ENCODE measurements at regions not wholly inside any gene's neighbourhood (a gene's known extent, or its start where the extent isn't known, plus 50 kb on each side); places are given as distances from the start of the nearest gene placed in this dataset.

GRCh38 chr1:229762891-229763290, 136.8 kb downstream of the URB2 start:
- DNase-seq, result no peak

GRCh38 chr1:229768232-229768631, 142.2 kb downstream of the URB2 start:
- DNase-seq, result no peak

- DNase-seq, result no peak
Measured at GRCh38 chr1:229769006-229769405, 143.0 kb downstream of the URB2 start.

- no peak for DNase-seq
Measured at GRCh38 chr1:229769809-229770208, 143.8 kb downstream of the URB2 start.

- no peak for DNase-seq
Measured at GRCh38 chr1:229778794-229779193, 152.7 kb downstream of the URB2 start.

GRCh38 chr1:229781453-229781852, 155.4 kb downstream of the URB2 start:
- no peak for DNase-seq

- DNase-seq, result no peak
Measured at GRCh38 chr1:229782469-229782868, 156.4 kb downstream of the URB2 start.

GRCh38 chr1:229784834-229785233, 158.8 kb downstream of the URB2 start:
- DNase-seq, result no peak

GRCh38 chr1:229786974-229787610, 161.0 kb downstream of the URB2 start:
- no peak for DNase-seq

GRCh38 chr1:229788004-229788403, 162.0 kb downstream of the URB2 start:
- no peak for DNase-seq

GRCh38 chr1:229792012-229792975, 166.2 kb downstream of the URB2 start:
- no peak for DNase-seq

- no peak for DNase-seq
Measured at GRCh38 chr1:229793488-229793887, 167.4 kb downstream of the URB2 start.

GRCh38 chr1:229798558-229798957, 172.5 kb downstream of the URB2 start:
- DNase-seq, result no peak

GRCh38 chr1:229803626-229804217, 177.7 kb downstream of the URB2 start:
- no peak for DNase-seq

- DNase-seq, result no peak
Measured at GRCh38 chr1:229808272-229808671, 182.2 kb downstream of the URB2 start.

- DNase-seq, result no peak
Measured at GRCh38 chr1:229810140-229810539, 184.1 kb downstream of the URB2 start.

GRCh38 chr1:229810961-229811360, 184.9 kb downstream of the URB2 start:
- no peak for DNase-seq

GRCh38 chr1:229812148-229812547, 186.1 kb downstream of the URB2 start:
- DNase-seq, result no peak

- no peak for DNase-seq
Measured at GRCh38 chr1:229812693-229813092, 186.6 kb downstream of the URB2 start.

- DNase-seq, result no peak
Measured at GRCh38 chr1:229815076-229815475, 189.0 kb downstream of the URB2 start.

GRCh38 chr1:229815961-229816360, 189.9 kb downstream of the URB2 start:
- no peak for DNase-seq

- no peak for DNase-seq
Measured at GRCh38 chr1:229817936-229818335, 191.9 kb downstream of the URB2 start.

GRCh38 chr1:229819091-229819490, 193.0 kb downstream of the URB2 start:
- DNase-seq, result no peak

- DNase-seq, result no peak
Measured at GRCh38 chr1:229822026-229822425, 196.0 kb downstream of the URB2 start.
